ENCODE measurements at regions not wholly inside any gene's neighbourhood (a gene's known extent, or its start where the extent isn't known, plus 50 kb on each side); places are given as distances from the start of the nearest gene placed in this dataset.

DNA sequence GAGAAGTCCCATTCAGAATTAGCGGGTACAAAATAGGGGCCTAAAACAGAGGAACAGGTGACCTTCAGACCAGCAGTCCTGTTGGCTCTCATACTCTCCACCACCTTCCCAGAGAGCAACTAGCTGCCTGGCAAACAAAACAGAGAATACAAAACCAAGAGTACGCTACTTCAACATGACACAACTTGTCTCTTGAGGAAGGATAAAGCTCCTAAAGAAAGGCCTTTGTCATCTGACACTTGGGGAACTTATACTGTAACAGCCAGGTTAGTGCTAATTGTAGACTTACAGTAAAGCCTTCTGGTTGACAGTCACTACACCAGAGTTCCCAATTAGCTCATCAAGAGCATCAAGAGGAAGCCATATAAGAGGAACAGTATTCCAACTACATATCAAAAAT lies 282.1 kb upstream of the NT5C1B start:
- no peak for TF ChIP-seq EP300 (IDR thresholded peaks at IDR 0.05; ENCODE audit: borderline replicate concordance)
- TF ChIP-seq NFIC (IDR thresholded peaks at IDR 0.05), result no peak
- no peak for TF ChIP-seq CEBPB (IDR thresholded peaks at IDR 0.05)
